ENCODE measurements at regions not wholly inside any gene's neighbourhood (a gene's known extent, or its start where the extent isn't known, plus 50 kb on each side); places are given as distances from the start of the nearest gene placed in this dataset.

GRCh38 chr9:38153152-38153909 is 84.3 kb upstream of the SHB start:
- no peak overlapping the region for H3K4me3 ChIP-seq (replicated peaks in 1 of 3; ENCODE audit: low read depth in 2 of 3, low read length in 3 of 3)
- H4K20me1 ChIP-seq (ENCODE audit: insufficient read depth, low read length) = no peaks in the 10 kb centered on the region
- no peaks in the 10 kb centered on the region for H3K4me1 Mint-ChIP-seq
- intact Hi-C loops (cut with micrococcal nuclease) = no loop called here
- H3K79me2 ChIP-seq (ENCODE audit: insufficient read depth, low read length) = no peaks in the 10 kb centered on the region
- no peaks in the 10 kb centered on the region for H3K36me3 ChIP-seq (replicated peaks in 1 of 2; ENCODE audit: control insufficient read depth in 1 of 2, insufficient read depth in 2 of 2, low read length in 2 of 2)
- WGBS (ENCODE audit: insufficient coverage) = 100% methylated on average over 2 of the region's 6 CpGs
- no peaks in the 10 kb centered on the region for H3K4me1 ChIP-seq (ENCODE audit: control insufficient read depth in 1 of 2, insufficient read depth in 2 of 2, low read length in 2 of 2)
- peaks cover 2 to 7% (median 6%) of the 10 kb centered on the region in 3 donors for H3K27me3 Mint-ChIP-seq (ENCODE audit: low read depth in 3 of 3)
- no peak overlapping the region for H3K4me2 ChIP-seq (replicated peaks; ENCODE audit: extremely low read depth, low read length, poor library complexity, severe bottlenecking)
- no peak overlapping the region for H2AFZ ChIP-seq (ENCODE audit: insufficient read depth, low read depth, low read length, poor library complexity, severe bottlenecking)
- H3K27ac Mint-ChIP-seq = no peak overlapping the region
- no peaks in the 10 kb centered on the region for H3K9me3 ChIP-seq (replicated peaks in 1 of 2; ENCODE audit: control insufficient read depth in 1 of 2, insufficient read depth in 1 of 2, low read length in 2 of 2)
- no peaks in the 10 kb centered on the region for H3K9me3 Mint-ChIP-seq
- H3K36me3 Mint-ChIP-seq = no peaks in the 10 kb centered on the region
- no peaks in the 10 kb centered on the region for H3K27me3 ChIP-seq (ENCODE audit: control insufficient read depth in 2 of 2, insufficient read depth in 2 of 2, low read length in 2 of 2)
- H3K27ac ChIP-seq (ENCODE audit: low read depth in 1 of 2, low read length in 2 of 2) = no peak overlapping the region
- H3K4me3 Mint-ChIP-seq = no peak overlapping the region
- H3K9ac ChIP-seq (ENCODE audit: insufficient read depth, low read length, poor library complexity, severe bottlenecking) = no peak overlapping the region
- TF ChIP-seq CTCF (IDR thresholded peaks at IDR 0.05) = no peak
- DNase-seq = no peak

- Mint-ChIP-seq H3K4me3 (peak overlapping the region in 1 of 2 donors; percentile 21), H3K9me3 (peaks cover 0 to 9% (median 5%) of the 10 kb centered on the region in 7 donors), H3K4me1 (no peaks in the 10 kb centered on the region), H3K27ac (no peak overlapping the region), H3K36me3 (no peaks in the 10 kb centered on the region), H3K27me3 (ENCODE audit: low read depth in 3 of 3) (peaks cover 4 to 15% (median 8%) of the 10 kb centered on the region in 3 donors)
- Histone ChIP-seq H3K9ac (ENCODE audit: insufficient read depth, low read length, poor library complexity, severe bottlenecking) (no peak overlapping the region), H3K4me1 (ENCODE audit: control insufficient read depth in 1 of 2, insufficient read depth in 2 of 2, low read length in 2 of 2) (no peaks in the 10 kb centered on the region), H3K79me2 (ENCODE audit: insufficient read depth, low read length) (no peaks in the 10 kb centered on the region), H3K9me3 (replicated peaks in 1 of 2; ENCODE audit: control insufficient read depth in 1 of 2, insufficient read depth in 1 of 2, low read length in 2 of 2) (peaks cover 0 to 11% of the 10 kb centered on the region in 2 donors), H3K4me3 (replicated peaks in 1 of 3; ENCODE audit: low read depth in 2 of 3, low read length in 3 of 3) (no peak overlapping the region), H3K36me3 (replicated peaks in 1 of 2; ENCODE audit: control insufficient read depth in 1 of 2, insufficient read depth in 2 of 2, low read length in 2 of 2) (no peaks in the 10 kb centered on the region), H3K4me2 (replicated peaks; ENCODE audit: extremely low read depth, low read length, poor library complexity, severe bottlenecking) (no peak overlapping the region), H2AFZ (ENCODE audit: insufficient read depth, low read depth, low read length, poor library complexity, severe bottlenecking) (no peak overlapping the region), H3K27ac (ENCODE audit: low read depth in 1 of 2, low read length in 2 of 2) (no peak overlapping the region), H4K20me1 (ENCODE audit: insufficient read depth, low read length) (no peaks in the 10 kb centered on the region), H3K27me3 (ENCODE audit: control insufficient read depth in 2 of 2, insufficient read depth in 2 of 2, low read length in 2 of 2) (no peaks in the 10 kb centered on the region)
- 10% methylated on average over 2 of the region's 3 CpGs for WGBS (ENCODE audit: insufficient coverage)
- intact Hi-C loops (cut with micrococcal nuclease) = no loop called here
- no peak for DNase-seq
- TF ChIP-seq CTCF (IDR thresholded peaks at IDR 0.05) = no peak
Observed at GRCh38 chr9:38149647-38150046, 80.6 kb upstream of the SHB start.

Data from CD14-positive monocyte (primary cell).